Activated CD8-positive, alpha-beta T cell treated with anti-CD3 and anti-CD28 coated beads for 36 hours (primary cell): ENCODE measurements at regions not wholly inside any gene's neighbourhood (a gene's known extent, or its start where the extent isn't known, plus 50 kb on each side); places are given as distances from the start of the nearest gene placed in this dataset.

Experiments
- ATAC-seq: fragments of 200-7000 bp; cut with Tn5 transposase; one replicate; pipeline ENCODE4 v1.10.0; 2021; ENCODE audit warnings: mild to moderate bottlenecking, moderate library complexity
- CTCF ChIA-PET: fragments of 350-600 bp; sonication (Branson Sonifier 250); formaldehyde crosslinking; loops from one replicate; lab custom pipeline; 2021; ENCODE audit warnings: antibody characterized with exemption; lab: Charles Lee
- POLR2A ChIA-PET: fragments of 350-600 bp; sonication (Branson Sonifier 250); formaldehyde crosslinking; loops from one replicate; lab custom pipeline; 2021; ENCODE audit warnings: antibody characterized with exemption; lab: Charles Lee
- DNase-seq: peaks from one replicate; pipeline ENCODE4 v3.0.0-alpha.2; 2020
- H3K27ac Mint-ChIP-seq: one replicate; pipeline ENCODE4 v1.8.0; 2021; ENCODE audit warnings: mild to moderate bottlenecking, mixed read lengths
- H3K27me3 Mint-ChIP-seq: one replicate; pipeline ENCODE4 v1.8.0; 2021; ENCODE audit warnings: mixed read lengths
- H3K36me3 Mint-ChIP-seq: one replicate; pipeline ENCODE4 v1.8.0; 2021; ENCODE audit warnings: low read depth, mixed read lengths
- H3K4me1 Mint-ChIP-seq: one replicate; pipeline ENCODE4 v1.8.0; 2021; ENCODE audit warnings: low read depth, mixed read lengths
- H3K4me3 Mint-ChIP-seq: one replicate; pipeline ENCODE4 v1.8.0; 2021; ENCODE audit warnings: mild to moderate bottlenecking, moderate library complexity, mixed read lengths
- H3K9me3 Mint-ChIP-seq: one replicate; pipeline ENCODE4 v1.8.0; 2021; ENCODE audit warnings: mixed read lengths
- CTCF ChIP-seq: fragments of 200-600 bp; IDR thresholded peaks from one replicate; pipeline ENCODE4 v1.8.0; 2022; ENCODE audit warnings: antibody characterized with exemption, mild to moderate bottlenecking
- intact Hi-C: fragments of 100-400 bp; cut with micrococcal nuclease; formaldehyde crosslinking; loops from one replicate; pipeline ENCODE4 v1.10.0; 2022

- intact Hi-C loops = no loop called here
- CTCF ChIA-PET = no interaction called here
- Mint-ChIP-seq H3K36me3 (no peaks in the 10 kb centered on the region), H3K4me3 (no peak overlapping the region), H3K9me3 (no peaks in the 10 kb centered on the region), H3K27me3 (no peaks in the 10 kb centered on the region), H3K27ac (no peak overlapping the region), H3K4me1 (no peaks in the 10 kb centered on the region)
- ATAC-seq = no peak
- POLR2A ChIA-PET = no interaction called here
- no peak for DNase-seq
- TF ChIP-seq CTCF = no peak
Observed at GRCh38 chr6:76677017-76677416, 604.6 kb upstream of the IMPG1 start.

GRCh38 chr6:76671751-76672150 is 599.3 kb upstream of the IMPG1 start:
- no peak for DNase-seq
- TF ChIP-seq CTCF = no peak
- CTCF ChIA-PET = no interaction called here

GRCh38 chr6:76644231-76644630 is 571.8 kb upstream of the IMPG1 start:
- ATAC-seq (no peak), DNase-seq (no peak)
- no peak overlapping the region for H3K4me3 Mint-ChIP-seq
- ChIA-PET CTCF (no interaction called here), POLR2A (no interaction called here)
- H3K4me1 Mint-ChIP-seq = no peaks in the 10 kb centered on the region
- H3K9me3 Mint-ChIP-seq = peaks cover 5% of the 10 kb centered on the region
- no peaks in the 10 kb centered on the region for H3K27me3 Mint-ChIP-seq
- intact Hi-C loops = no loop called here
- no peaks in the 10 kb centered on the region for H3K36me3 Mint-ChIP-seq
- H3K27ac Mint-ChIP-seq = no peak overlapping the region
- TF ChIP-seq CTCF = no peak

More at GRCh38 chr6:76671751-76672150, 599.3 kb upstream of the IMPG1 start:
- Mint-ChIP-seq H3K4me1 (no peaks in the 10 kb centered on the region), H3K27ac (no peak overlapping the region), H3K4me3 (no peak overlapping the region), H3K36me3 (no peaks in the 10 kb centered on the region), H3K27me3 (no peaks in the 10 kb centered on the region), H3K9me3 (peaks cover 5% of the 10 kb centered on the region)
- intact Hi-C loops = no loop called here
- POLR2A ChIA-PET = no interaction called here
- ATAC-seq = no peak

GRCh38 chr6:76639941-76640340 is 567.5 kb upstream of the IMPG1 start:
- Mint-ChIP-seq H3K36me3 (no peaks in the 10 kb centered on the region), H3K27me3 (no peaks in the 10 kb centered on the region), H3K9me3 (peaks cover 6% of the 10 kb centered on the region), H3K4me3 (no peak overlapping the region), H3K27ac (no peak overlapping the region), H3K4me1 (no peaks in the 10 kb centered on the region)
- TF ChIP-seq CTCF = no peak
- intact Hi-C loops = no loop called here
- ChIA-PET CTCF (no interaction called here), POLR2A (no interaction called here)
- DNase-seq (no peak), ATAC-seq (no peak)

GRCh38 chr6:76634695-76635094 is 562.2 kb upstream of the IMPG1 start:
- Mint-ChIP-seq H3K27me3 (no peaks in the 10 kb centered on the region), H3K27ac (no peak overlapping the region), H3K4me3 (no peak overlapping the region), H3K4me1 (no peaks in the 10 kb centered on the region), H3K9me3 (peaks cover 10% of the 10 kb centered on the region), H3K36me3 (no peaks in the 10 kb centered on the region)
- intact Hi-C loops = no loop called here
- ChIA-PET CTCF (no interaction called here), POLR2A (no interaction called here)
- TF ChIP-seq CTCF = no peak
- ATAC-seq (no peak), DNase-seq (no peak)
